Activated CD8-positive, alpha-beta memory T cell treated with anti-CD3 and anti-CD28 coated beads, Interleukin-2, amount 50 U/mL, for 48 hours (primary cell): ENCODE measurements at regions not wholly inside any gene's neighbourhood (a gene's known extent, or its start where the extent isn't known, plus 50 kb on each side); places are given as distances from the start of the nearest gene placed in this dataset.

Source experiments
- DNase-seq: peaks from one replicate; pipeline ENCODE4 v3.0.0-alpha.2; 2020

DNA sequence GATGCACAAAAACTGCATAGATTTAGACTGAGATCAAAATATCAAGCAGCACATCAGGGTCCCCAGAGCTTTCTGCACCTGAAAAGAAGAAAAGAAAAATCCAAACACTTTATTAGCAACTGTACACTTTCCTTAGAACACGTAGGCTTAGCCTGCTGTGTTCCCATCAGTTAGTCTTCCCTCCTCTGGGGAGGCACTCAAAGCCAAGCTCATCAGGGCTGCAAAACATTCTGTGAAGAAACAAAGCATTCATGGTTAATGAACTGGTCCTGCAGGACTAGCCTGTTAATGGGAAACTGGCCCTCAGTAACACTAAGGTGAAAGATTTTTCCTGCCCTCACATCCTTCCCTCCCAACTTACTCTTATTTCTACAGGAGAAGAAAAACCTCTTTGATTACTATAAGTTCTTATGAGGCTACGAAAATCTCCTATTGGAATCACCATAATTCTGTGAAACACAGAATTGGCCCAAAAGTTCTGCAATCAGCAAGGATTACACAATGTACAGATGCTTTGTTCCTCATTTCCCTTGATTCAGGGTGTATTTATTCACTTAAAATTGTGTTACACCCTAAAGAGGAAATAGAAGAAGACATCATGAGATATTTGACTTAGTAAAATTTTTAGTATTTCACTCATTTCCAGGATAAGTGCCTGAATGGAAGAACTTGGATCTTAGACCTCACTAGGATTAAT lies 901.0 kb upstream of the MAP3K7 start:
- DNase-seq: no peak

DNA sequence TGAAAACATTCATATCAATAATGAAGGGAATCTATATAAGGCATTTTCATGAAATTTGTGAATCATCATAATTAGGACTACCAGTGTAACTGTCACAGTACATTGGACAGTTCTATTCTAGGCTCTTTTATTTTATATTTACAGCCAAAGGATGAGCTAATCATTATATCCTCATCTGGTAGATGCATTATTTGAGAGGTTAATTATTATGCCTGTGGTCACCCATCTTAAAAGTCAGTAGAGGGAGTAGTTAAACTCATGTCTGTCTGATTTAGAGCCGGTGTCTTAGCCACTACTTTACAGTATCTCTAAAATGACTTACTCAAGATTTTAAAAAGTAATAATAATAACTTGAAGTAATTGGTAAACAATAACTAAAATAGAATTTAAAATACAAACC lies 899.3 kb upstream of the MAP3K7 start:
- DNase-seq: no peak

DNA sequence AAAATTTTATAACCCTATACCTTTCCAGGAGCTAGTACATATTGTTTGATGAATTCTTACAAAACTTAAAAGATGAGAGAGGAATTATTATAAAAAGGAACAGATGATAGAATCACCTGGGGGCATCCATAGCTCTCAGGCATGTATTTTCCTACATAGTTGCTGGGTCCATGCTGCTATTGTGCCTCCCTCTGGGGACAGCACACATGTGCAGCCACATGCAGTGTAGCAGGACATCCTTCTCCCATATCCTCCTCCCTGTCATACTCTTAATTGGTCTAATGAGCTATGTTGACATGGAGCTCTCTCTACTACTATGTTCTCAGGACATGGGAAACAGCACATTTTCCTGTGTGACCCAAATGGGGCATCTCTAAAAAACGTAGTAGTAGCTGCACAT lies 898.2 kb upstream of the MAP3K7 start:
- no peak for DNase-seq

DNA sequence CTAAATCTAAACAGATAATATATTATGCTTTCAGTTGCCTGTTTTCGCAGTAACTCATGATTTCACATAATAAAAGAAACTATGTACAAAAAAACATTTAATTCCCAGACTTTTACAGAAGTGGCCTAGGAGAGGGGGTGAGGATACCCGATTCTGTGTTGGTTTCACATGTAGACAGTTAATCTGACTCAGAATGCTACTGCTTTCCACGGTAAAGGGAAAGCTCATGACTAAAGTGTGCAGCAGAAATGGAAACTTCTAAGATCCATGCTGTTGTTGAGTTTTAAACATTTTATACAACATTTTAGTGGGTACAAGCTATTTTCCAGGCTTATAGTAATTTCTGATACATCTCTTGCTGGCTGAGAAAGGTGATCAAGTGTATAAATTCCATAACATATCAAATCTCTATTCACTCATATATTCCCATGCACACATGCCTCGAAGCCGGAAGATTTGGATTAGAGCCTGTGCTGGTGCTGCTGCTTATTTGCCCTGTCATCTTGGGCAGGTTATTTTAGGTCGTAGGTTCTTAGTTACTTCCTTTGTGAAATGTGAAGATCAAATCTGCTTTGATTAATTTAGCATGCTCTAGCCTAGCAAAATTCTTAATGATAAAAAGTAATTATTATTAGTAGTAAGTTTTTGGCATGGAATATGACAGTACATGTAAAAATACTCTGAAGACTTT lies 896.7 kb upstream of the MAP3K7 start:
- DNase-seq: no peak

DNA sequence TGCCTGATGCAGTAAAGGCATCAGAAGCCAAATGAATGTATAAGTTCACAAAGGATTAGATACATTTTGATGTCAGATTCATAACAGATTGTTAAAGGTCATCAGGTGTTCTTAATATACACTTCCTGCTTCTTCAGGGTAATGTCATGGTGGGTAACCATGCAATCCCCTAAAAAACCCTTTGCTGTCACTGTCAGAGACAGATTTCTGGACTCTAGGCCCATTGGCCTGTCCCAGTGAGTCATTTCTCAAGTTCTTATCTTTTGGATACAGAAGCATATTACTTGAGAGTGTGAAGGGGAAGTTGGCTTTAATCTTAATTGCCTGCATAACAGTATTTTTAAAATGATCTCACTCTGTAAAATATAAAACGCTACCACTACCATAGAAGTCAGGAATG lies 895.6 kb upstream of the MAP3K7 start:
- no peak for DNase-seq

DNA sequence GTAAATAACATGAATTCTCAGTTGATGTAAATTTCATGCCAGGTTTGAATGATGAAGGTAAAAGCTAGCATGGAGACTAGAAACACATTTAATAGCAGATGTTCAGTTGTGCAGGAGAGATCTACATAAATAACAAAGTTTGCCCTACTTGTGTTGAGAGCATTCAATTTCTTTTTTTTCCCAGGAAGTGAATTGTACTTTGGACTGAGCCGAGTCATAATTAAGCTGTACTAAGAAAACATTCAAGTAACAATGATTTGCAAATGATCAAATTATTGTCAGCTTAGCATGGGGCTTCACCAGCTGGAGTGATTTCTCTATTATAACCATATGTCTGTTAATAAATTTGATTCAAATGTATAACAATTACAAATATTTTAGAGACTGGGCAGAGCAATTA lies 893.5 kb upstream of the MAP3K7 start:
- no peak for DNase-seq

DNA sequence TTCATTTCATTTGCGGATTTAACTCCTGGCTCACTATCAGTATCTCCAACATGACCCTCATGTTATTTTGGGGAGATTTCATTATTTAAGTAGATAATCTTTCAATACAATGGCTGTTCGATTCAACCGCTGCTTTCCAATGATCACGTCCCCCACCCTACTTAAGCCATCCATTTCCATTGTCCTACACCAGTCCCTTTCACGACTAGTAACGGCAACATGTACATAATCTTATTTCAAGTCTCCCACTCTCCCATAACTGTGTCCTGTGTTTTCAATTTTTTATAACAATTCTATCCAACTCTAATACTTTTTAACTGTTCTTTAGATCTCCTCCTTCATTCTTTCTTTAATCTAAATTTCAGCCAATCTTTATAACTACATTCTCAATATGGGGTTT lies 890.8 kb upstream of the MAP3K7 start:
- no peak for DNase-seq

DNA sequence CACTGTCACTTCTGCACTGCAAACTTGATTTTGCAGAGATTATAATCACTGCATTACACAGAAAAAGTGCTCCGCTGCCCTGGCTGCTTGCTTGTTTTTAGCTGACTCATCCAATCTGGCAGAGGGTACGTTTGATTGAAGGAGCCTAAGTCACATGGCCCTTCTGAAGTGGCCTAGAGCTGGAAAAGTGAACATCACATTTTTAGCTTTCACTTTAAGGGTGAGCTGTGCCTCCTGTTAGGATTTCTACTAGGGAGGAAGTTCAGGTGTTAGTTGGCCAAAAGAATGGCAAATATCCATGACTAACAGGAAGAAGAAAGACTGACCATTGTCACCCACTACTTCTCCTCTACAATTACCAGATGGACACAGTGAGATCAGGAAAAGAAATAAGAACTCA lies 889.1 kb upstream of the MAP3K7 start:
- no peak for DNase-seq

DNA sequence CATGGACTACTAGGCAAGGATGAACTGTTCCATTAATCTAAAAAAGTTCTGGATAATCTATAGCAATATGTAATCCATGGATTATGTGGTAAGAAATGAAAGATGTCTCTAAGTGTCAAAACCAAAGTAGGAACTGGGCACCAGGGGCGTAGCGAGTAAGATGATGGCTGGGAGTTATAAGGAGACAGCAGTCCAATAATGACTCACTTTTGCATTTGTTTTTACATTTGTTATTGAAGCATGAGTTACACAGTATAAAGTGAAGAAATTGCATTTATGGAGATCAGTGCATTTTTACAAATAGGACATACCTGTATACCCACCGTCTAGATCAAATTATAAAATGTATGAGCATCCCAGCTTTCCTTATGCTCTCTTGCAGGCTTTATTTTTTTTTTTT lies 878.5 kb upstream of the MAP3K7 start:
- DNase-seq: no peak

DNA sequence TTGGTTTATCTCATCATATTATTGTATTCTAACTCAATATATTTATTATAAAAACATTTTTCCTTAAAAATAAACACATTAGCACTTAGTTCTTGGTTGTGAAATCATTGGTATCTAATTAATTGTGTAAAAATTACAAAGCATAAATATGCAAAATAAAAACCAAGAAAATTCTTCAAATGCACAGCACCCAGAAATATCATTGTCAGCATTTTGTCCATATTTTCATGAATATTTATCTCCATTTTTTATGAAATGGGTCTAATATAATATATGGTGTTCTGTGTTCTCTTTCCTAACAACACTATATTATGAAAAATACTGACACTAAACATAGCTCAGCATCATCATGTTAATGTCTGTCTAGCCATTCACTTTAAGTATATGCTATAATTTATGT lies 877.8 kb upstream of the MAP3K7 start:
- DNase-seq: no peak

DNA sequence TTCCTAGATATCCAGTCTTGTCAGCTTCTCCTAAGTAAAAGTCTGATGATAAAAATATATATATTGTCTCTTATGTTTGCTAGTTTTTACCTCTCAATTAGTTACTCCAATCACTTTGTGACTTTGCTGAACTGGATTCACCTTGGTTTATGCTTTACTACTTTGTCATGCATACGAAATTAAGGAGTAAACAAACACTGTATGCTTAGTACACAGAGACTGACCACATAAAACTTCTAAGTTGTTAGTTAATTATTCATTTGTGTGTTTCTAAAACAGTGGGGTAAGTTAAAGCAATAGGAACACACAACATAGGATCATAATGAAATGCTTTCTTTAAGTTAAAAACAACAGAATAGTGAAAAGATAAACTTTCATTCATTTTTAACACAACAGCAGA lies 877.3 kb upstream of the MAP3K7 start:
- no peak for DNase-seq

DNA sequence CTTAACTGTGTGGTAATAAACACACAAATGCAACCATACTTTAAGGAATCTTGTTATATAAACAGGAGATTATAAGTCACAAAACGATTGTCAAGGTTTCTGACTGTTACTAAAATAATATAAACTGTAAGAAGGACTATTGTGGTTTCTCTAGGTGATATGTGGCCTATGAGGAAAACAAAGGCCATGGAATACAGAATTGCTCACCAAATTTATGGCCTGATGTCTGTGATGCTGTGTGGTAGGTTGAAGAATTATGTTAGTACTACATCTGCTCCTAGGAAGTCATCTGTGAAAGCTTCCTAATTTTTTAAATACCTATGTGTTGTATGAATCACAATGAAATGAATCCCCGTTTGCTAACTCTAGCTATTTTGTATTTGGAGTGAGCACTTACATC lies 875.4 kb upstream of the MAP3K7 start:
- DNase-seq: no peak

DNA sequence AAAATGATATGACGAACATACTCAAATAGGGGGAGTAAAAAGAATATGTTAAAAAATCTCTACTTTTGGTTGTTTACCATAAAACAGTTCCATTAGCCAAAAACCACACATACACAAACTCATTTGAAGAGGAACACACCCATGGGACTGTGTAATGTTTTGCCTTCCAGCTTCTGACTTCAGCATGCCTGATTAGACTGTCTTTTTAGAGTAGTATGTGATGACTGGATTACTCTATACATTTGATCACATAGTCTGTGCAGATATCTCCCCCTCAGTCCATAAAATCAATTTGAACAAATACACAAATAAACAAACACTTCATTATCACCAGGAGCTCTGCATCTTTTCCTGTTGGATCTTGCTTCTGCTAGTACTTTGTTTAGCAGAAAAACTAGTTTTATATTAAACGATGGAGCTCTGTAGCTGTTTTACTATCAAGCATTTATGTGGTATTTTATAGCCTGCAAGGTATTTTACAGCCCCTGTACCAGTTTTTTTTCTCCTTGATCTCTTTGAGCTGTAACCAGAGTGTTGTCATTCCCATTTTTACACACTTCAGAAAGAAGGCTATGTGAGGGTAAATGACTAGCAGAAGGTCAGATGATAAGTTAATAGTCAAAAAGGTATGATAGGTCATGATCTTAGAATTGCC lies 866.5 kb upstream of the MAP3K7 start:
- DNase-seq: no peak

DNA sequence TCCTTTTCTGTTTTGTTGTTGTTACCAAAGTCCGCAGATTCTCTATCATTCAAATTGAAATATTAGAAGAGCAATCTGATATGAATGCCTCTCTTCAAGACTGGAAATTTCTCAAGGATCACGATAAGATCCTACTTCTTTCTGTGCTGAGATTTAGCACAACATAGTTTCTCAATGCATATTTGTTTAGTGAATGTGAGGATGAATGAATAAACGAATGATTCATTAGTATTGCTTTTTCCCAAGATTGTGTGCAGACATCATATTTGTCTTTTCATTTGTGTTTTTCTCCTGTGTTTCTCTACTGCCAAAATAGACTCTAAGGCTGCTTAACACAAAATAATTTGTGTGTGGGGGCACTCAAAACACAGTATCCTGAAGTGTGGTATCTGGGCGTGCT lies 862.7 kb upstream of the MAP3K7 start:
- DNase-seq: no peak

DNA sequence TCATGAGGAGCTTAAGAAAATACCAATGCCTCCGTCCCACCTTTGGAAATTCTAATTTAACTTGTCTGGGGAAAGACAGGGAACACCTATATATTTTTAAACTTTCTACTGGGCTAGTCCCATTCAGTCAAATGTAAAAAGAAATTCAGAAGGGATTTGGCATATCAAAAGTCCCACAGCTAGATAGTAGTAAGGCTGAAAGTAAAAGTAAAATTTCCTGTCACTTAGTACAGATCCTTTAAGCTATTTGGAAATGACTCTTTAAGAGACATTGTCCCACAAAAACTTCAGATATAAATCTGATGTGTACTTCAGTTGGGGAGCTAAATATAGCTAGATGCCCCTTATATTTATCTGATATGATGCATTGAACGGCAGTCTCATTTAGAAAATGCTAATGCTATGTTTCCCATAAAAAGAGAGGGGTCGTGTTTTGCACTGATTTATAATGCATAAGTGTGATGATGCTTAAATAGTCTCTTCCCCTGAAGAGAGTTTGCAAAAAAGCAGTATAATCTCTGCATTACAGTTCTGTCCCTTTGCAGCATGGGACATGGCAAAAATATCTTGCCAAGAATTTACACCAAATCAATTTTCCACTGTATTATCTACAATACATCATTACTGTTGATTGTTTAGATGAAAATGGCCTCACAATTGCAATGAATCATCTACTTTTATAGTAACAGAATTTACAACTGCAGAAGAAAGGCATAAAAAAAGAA lies 860.8 kb upstream of the MAP3K7 start:
- DNase-seq: no peak

DNA sequence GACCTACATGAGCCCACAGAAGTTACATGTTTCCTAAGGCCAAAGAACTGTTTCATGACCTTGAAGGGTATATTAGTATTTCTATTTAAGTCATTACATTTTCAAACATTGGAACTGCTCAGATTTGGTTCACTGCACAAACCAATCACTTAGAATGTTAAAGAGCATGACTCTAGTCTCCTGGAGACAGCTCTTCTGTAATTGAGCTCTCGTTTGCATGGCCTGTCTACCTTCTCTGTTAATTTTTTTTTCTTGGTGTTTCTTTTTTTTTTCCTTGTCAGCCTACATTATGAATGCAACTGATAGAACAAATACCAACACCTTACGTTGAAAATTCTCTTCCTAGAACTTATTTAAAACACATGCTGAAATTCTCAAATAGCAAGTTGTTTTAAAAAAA lies 860.2 kb upstream of the MAP3K7 start:
- DNase-seq: no peak

DNA sequence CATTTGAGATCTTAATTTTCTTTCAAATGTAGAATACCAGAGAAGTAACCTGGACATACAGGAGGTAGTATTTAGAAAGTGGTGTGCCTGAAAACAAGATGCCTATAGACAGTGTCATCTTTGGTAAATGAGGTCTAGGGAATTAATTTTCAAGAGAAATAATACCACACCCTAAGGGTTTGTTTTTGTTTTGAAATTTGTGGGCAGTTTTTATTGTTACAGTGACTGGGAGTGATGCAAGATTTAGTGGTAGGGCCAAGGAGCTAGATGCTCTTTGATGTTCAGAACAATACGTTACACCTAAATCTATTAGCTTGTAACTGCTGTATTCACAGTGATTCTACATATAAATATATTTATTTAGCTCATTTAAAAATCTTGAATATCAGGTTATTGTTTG lies 856.5 kb upstream of the MAP3K7 start:
- no peak for DNase-seq

DNA sequence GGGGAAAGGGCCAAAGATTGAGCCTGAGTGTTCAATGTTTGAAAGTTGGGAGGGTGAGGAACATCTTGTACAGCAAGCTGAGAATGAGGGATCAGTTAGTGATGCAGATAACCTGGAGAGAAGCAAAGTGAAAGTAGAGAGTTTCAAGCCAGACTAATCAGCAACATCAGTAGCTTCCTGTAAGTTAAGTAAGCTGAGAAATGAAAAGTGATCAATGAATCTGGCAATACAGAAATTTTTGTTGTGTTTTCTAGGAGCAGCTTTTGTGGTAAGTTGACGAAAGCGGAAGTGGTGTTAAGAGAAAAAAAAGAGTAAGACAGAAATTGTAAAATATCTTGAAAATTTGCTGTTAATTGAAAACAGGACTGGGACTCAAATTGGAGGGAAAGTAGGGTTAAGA lies 855.5 kb upstream of the MAP3K7 start:
- no peak for DNase-seq

DNA sequence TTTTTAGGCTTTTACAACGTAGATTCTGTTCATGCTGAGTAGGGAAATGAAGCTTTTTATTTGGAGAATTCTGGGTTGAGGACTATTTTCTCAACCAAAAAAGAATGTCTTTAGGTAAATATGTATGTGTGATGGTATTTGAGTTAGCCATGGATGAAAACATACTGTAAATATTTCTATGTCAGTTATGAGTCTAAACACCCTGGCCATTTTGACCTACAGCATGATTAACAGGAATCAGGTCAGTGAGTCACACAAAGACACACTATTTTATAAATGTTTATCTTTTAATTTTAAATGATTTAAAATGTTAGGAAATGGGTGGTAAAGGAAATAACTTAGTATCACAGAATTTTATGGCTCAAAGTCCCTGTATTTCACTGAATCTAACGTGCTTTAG lies 851.7 kb upstream of the MAP3K7 start:
- DNase-seq: no peak

DNA sequence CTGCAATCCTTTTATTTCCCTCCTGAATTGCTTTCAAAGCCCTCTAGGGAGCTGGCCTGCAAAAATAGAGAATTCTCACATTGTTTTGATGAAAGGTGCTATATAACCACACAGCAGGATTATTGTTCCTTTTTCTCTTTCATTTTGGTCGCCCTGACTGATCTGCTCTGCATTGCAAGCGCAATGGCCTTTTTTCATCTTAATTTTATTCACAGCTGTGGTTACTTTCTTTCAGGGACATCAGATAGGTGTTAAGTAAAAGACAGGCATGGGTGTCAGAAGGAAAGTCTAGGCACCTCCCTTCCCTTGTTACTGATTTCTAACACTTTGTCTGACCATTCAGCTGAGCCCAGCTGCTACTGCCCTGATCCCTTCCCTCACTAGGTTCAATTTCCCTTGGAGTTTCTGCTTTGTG lies 850.5 kb upstream of the MAP3K7 start:
- DNase-seq: no peak

DNA sequence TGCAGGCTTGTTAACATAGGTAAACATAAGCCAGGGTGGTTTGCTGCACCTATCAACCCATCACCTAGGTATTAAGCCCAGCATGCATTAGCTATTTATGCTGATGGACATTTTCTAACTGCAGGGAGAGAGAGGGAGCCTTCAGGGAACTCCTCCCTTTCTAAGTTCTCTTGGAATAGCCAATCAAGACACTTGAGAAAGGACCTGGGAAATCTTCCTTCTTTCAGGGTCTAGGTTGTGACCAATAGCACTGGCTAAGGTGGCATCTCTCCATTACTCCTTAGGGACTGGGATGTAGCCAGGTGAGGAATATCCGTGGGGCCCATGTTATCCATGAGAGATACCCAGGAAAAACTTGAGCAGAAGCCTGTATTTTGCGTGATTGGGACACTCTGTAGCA lies 849.6 kb upstream of the MAP3K7 start:
- DNase-seq: no peak

DNA sequence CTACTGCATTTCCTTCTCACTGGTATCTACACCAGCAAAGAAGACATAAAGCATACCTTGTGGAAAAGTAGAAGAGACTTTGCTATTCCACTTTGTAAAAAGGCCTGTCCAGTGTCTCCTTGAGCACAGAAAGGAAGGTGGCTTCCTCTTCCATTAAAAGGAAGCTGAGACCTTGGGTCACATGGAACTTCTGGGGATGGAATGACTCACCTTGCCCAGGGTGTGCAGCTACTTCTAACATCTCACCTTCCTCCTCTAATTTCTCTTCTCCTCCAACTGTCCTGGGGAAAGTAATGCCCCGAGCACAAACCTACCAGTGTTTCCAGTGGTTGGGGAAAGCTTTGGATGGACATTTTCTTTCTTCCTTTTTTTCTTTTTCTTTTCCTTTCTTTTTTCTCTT lies 848.8 kb upstream of the MAP3K7 start:
- no peak for DNase-seq

DNA sequence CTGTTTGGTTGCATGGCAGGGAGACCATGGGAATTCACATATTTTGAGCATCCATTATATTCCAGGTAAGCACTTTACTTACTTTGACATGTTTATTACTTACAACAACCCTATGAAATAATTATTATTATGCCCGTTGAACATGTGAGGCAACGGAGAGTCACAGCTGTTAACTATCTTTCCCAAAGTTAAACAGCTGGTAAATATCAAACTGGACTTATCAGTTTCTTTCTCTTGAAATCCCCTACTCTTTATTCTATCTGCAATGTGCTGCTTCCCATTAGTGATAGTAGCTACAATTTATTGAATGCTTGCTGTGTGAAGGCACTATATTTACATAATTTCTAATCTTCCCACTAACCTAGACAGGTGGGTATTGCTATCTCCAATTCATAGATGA lies 847.7 kb upstream of the MAP3K7 start:
- DNase-seq: no peak
